ENCODE measurements at regions not wholly inside any gene's neighbourhood (a gene's known extent, or its start where the extent isn't known, plus 50 kb on each side); places are given as distances from the start of the nearest gene placed in this dataset.

DNA sequence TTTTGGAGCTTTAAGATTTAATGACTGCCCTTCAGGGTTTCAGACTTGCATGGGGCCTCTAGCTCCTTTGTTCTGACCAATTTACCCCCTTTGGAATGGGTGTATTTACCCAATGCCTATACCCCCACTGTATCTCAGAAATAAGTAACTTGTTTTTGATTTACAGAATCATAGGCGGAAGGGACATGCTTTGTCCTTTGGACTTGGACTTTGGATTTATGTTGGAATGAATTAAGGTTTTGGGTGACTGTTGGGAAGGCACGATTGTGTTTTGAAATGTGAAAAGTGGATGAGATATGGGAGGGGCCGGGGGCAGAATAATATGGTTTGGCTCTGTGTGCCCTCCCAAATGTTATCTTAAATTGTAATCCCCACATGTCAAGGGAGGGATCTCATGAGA is 1824.7 kb downstream of the PCDH7 start:
- no peak for ATAC-seq (replicated peaks in 1 of 4)
- WGBS (ENCODE audit: insufficient coverage), result 94% methylated on average over 2 of the region's 3 CpGs
- no peak overlapping the region for H3K4me3 ChIP-seq (ENCODE audit: control insufficient read depth in 1 of 2, extremely low read depth in 1 of 2, low read length in 1 of 2)
- H3K4me1 Mint-ChIP-seq, result no peaks in the 10 kb centered on the region
- no peaks in the 10 kb centered on the region for H3K36me3 ChIP-seq (ENCODE audit: control insufficient read depth in 2 of 2, extremely low read depth in 1 of 2, insufficient read depth in 1 of 2, low read length in 1 of 2)
- POLR2A ChIA-PET, result no interaction called here
- H3K4me3 Mint-ChIP-seq, result no peak overlapping the region
- no peaks in the 10 kb centered on the region for H3K36me3 Mint-ChIP-seq
- no peak overlapping the region for H3K27ac Mint-ChIP-seq
- H3K27ac ChIP-seq (ENCODE audit: low read length), result no peak overlapping the region
- no peaks in the 10 kb centered on the region for H3K9me3 ChIP-seq
- CTCF ChIA-PET, result no interaction called here
- H3K27me3 Mint-ChIP-seq, result no peaks in the 10 kb centered on the region
- no peak for DNase-seq
- peaks cover 6 to 19% (median 12%) of the 10 kb centered on the region in 3 donors for H3K9me3 Mint-ChIP-seq
- no peaks in the 10 kb centered on the region for H3K4me1 ChIP-seq (ENCODE audit: control insufficient read depth in 1 of 2, extremely low read depth in 1 of 2, insufficient read depth in 2 of 2, low read length in 2 of 2)
- H3K27me3 ChIP-seq (replicated peaks in 1 of 2; ENCODE audit: control insufficient read depth in 2 of 2, extremely low read depth in 1 of 2, insufficient read depth in 2 of 2, low read length in 1 of 2), result no peaks in the 10 kb centered on the region

DNA sequence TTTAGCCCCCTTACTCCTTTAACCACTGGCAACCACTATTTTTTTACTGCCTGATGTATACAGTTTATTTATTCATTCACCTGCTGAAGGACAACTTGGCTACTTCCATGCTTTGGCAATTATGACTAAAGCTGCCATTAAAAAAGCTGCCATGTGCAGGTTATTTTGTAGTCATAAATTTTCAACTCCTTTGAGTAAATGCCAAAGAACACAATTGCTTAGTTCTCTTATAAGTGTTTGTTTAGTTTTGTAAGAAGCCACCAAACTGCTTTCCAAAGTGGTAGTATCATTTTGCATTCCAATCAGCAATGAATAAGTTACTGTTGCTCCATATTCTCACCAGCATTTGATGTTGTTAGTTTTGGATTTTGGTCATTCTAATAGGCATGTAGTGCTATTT is 1831.8 kb downstream of the PCDH7 start:
- peaks cover 0 to 20% (median 3%) of the 10 kb centered on the region in 3 donors for H3K9me3 Mint-ChIP-seq
- H3K27me3 Mint-ChIP-seq, result no peaks in the 10 kb centered on the region
- no peak overlapping the region for H3K4me3 ChIP-seq (ENCODE audit: control insufficient read depth in 1 of 2, extremely low read depth in 1 of 2, low read length in 1 of 2)
- no peaks in the 10 kb centered on the region for H3K36me3 ChIP-seq (ENCODE audit: control insufficient read depth in 2 of 2, extremely low read depth in 1 of 2, insufficient read depth in 1 of 2, low read length in 1 of 2)
- DNase-seq, result no peak
- H3K9me3 ChIP-seq, result no peaks in the 10 kb centered on the region
- H3K27ac Mint-ChIP-seq, result no peak overlapping the region
- H3K4me3 Mint-ChIP-seq, result no peak overlapping the region
- no peak for ATAC-seq (replicated peaks in 1 of 4)
- ChIA-PET CTCF (no interaction called here), POLR2A (no interaction called here)
- no peaks in the 10 kb centered on the region for H3K4me1 Mint-ChIP-seq
- no peaks in the 10 kb centered on the region for H3K27me3 ChIP-seq (replicated peaks in 1 of 2; ENCODE audit: control insufficient read depth in 2 of 2, extremely low read depth in 1 of 2, insufficient read depth in 2 of 2, low read length in 1 of 2)
- H3K27ac ChIP-seq (ENCODE audit: low read length), result no peak overlapping the region
- no peaks in the 10 kb centered on the region for H3K4me1 ChIP-seq (ENCODE audit: control insufficient read depth in 1 of 2, extremely low read depth in 1 of 2, insufficient read depth in 2 of 2, low read length in 2 of 2)
- no peaks in the 10 kb centered on the region for H3K36me3 Mint-ChIP-seq

DNA sequence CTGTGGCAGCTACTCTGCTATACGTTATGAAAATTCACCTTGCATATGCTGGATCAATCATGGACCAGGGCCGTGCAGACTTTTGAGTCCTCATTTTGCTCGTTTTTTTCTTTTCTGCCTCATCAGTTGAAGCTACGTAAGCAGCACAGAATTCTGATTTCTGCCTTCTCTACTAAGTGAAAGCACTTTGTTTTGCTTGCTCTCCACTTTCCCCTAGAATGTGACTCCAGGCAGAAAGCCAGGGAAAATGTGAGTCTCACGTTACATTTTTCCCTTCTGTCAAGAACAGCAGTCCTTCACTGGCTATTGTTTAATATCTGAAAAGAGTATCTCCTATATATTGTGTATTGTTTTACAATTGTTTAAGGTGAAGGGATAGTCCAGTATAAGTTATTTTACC is 1840.1 kb downstream of the PCDH7 start:
- Mint-ChIP-seq H3K4me3 (no peak overlapping the region), H3K27ac (no peak overlapping the region), H3K4me1 (no peaks in the 10 kb centered on the region), H3K27me3 (no peaks in the 10 kb centered on the region), H3K36me3 (no peaks in the 10 kb centered on the region), H3K9me3 (peaks cover 9 to 14% (median 12%) of the 10 kb centered on the region in 3 donors)
- WGBS (ENCODE audit: insufficient coverage), result 78% methylated on average over 4 of the region's 5 CpGs
- Histone ChIP-seq H3K9me3 (peaks cover 2% of the 10 kb centered on the region), H3K27me3 (replicated peaks in 1 of 2; ENCODE audit: control insufficient read depth in 2 of 2, extremely low read depth in 1 of 2, insufficient read depth in 2 of 2, low read length in 1 of 2) (no peaks in the 10 kb centered on the region), H3K4me1 (ENCODE audit: control insufficient read depth in 1 of 2, extremely low read depth in 1 of 2, insufficient read depth in 2 of 2, low read length in 2 of 2) (no peaks in the 10 kb centered on the region), H3K27ac (ENCODE audit: low read length) (no peak overlapping the region), H3K4me3 (ENCODE audit: control insufficient read depth in 1 of 2, extremely low read depth in 1 of 2, low read length in 1 of 2) (no peak overlapping the region), H3K36me3 (ENCODE audit: control insufficient read depth in 2 of 2, extremely low read depth in 1 of 2, insufficient read depth in 1 of 2, low read length in 1 of 2) (no peaks in the 10 kb centered on the region)
- POLR2A ChIA-PET, result no interaction called here
- DNase-seq (no peak), ATAC-seq (replicated peaks in 1 of 4) (no peak)
- CTCF ChIA-PET, result no interaction called here

DNA sequence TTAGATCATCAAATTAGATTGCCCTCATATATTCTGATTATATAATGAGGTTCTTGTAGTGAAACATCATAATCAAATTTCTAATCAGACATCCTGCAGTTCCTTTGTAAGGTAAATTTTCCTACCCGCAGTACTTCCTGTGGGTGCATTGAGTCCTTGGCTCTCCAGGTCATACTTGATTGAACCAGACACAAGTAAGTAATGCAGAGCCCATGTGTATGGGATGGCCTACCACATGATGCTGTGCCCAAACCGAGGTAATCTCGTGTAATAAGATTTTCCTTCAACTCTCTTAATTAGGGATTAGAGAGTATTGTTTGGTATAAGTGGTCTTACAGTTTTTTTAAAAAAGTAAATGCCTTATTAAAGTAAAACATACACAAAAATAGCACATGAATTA is 1841.8 kb downstream of the PCDH7 start:
- peaks cover 2% of the 10 kb centered on the region for H3K9me3 ChIP-seq
- Mint-ChIP-seq H3K27me3 (no peaks in the 10 kb centered on the region), H3K4me3 (no peak overlapping the region), H3K27ac (no peak overlapping the region), H3K9me3 (peaks cover 12 to 21% (median 14%) of the 10 kb centered on the region in 3 donors), H3K36me3 (no peaks in the 10 kb centered on the region), H3K4me1 (no peaks in the 10 kb centered on the region)
- H3K4me1 ChIP-seq (ENCODE audit: control insufficient read depth in 1 of 2, extremely low read depth in 1 of 2, insufficient read depth in 2 of 2, low read length in 2 of 2), result no peaks in the 10 kb centered on the region
- POLR2A ChIA-PET, result no interaction called here
- WGBS (ENCODE audit: insufficient coverage), result no CpG with 5 or more reads among the region's 3 CpGs
- no peak overlapping the region for H3K27ac ChIP-seq (ENCODE audit: low read length)
- no peak overlapping the region for H3K4me3 ChIP-seq (ENCODE audit: control insufficient read depth in 1 of 2, extremely low read depth in 1 of 2, low read length in 1 of 2)
- H3K36me3 ChIP-seq (ENCODE audit: control insufficient read depth in 2 of 2, extremely low read depth in 1 of 2, insufficient read depth in 1 of 2, low read length in 1 of 2), result no peaks in the 10 kb centered on the region
- DNase-seq (no peak), ATAC-seq (replicated peaks in 1 of 4) (no peak)
- H3K27me3 ChIP-seq (replicated peaks in 1 of 2; ENCODE audit: control insufficient read depth in 2 of 2, extremely low read depth in 1 of 2, insufficient read depth in 2 of 2, low read length in 1 of 2), result no peaks in the 10 kb centered on the region
- CTCF ChIA-PET, result no interaction called here

DNA sequence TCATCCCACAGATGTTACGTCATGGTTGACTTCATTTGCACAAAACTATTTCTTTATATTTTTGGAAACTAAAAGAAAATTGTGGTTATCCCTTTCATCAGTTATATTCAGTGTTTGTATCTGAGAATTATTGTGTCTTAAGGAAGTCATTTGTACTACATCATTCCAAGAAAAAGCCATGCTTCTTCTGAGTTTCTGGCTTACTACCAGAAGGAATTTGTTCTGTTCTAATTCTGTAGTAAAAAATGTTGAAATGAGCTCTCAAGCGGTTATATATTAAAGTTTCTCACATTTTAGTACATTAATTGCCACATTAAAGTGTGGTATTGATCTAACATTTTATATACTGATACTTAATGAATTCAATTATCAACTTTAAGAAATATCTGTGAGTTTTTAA is 1844.5 kb downstream of the PCDH7 start:
- Mint-ChIP-seq H3K4me1 (no peaks in the 10 kb centered on the region), H3K27ac (no peak overlapping the region)
- no peak for ATAC-seq (replicated peaks in 1 of 4)

DNA sequence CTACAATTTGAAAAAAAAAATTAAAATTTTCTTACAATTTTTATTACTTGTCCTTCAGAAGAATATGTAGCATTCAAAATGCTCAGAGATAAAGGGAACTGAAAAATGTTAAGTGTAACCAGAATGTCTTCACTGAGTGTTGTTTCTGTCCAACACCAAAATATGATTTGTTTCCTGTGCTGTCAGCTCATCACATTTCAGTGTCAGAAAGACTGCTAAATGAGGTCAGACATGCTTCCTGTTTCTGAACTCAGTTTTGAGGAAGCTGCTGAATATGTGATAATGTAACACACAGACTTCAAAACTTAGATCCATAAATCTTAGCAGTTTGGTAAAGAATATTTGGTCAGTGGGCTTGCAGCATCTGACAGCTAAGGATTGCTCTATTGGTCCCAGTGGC is 1849.7 kb downstream of the PCDH7 start:
- H3K4me3 Mint-ChIP-seq, result no peak overlapping the region
- H3K9me3 Mint-ChIP-seq, result peaks cover 3 to 24% (median 16%) of the 10 kb centered on the region in 3 donors
- Histone ChIP-seq H3K4me3 (ENCODE audit: control insufficient read depth in 1 of 2, extremely low read depth in 1 of 2, low read length in 1 of 2) (no peak overlapping the region), H3K27me3 (replicated peaks in 1 of 2; ENCODE audit: control insufficient read depth in 2 of 2, extremely low read depth in 1 of 2, insufficient read depth in 2 of 2, low read length in 1 of 2) (no peaks in the 10 kb centered on the region), H3K36me3 (ENCODE audit: control insufficient read depth in 2 of 2, extremely low read depth in 1 of 2, insufficient read depth in 1 of 2, low read length in 1 of 2) (no peaks in the 10 kb centered on the region), H3K9me3 (no peaks in the 10 kb centered on the region), H3K27ac (ENCODE audit: low read length) (no peak overlapping the region), H3K4me1 (ENCODE audit: control insufficient read depth in 1 of 2, extremely low read depth in 1 of 2, insufficient read depth in 2 of 2, low read length in 2 of 2) (no peaks in the 10 kb centered on the region)
- ChIA-PET CTCF (no interaction called here), POLR2A (no interaction called here)
- ATAC-seq (replicated peaks in 1 of 4) (no peak), DNase-seq (no peak)
- H3K27ac Mint-ChIP-seq, result no peak overlapping the region
- H3K36me3 Mint-ChIP-seq, result no peaks in the 10 kb centered on the region
- no peaks in the 10 kb centered on the region for H3K4me1 Mint-ChIP-seq
- no peaks in the 10 kb centered on the region for H3K27me3 Mint-ChIP-seq

More for the DNA sequence above, 1844.5 kb downstream of the PCDH7 start:
- CTCF ChIA-PET, result no interaction called here
- no peak overlapping the region for H3K27ac ChIP-seq (ENCODE audit: low read length)
- Mint-ChIP-seq H3K36me3 (no peaks in the 10 kb centered on the region), H3K9me3 (peaks cover 14 to 25% (median 20%) of the 10 kb centered on the region in 3 donors), H3K27me3 (no peaks in the 10 kb centered on the region), H3K4me3 (no peak overlapping the region)
- WGBS (ENCODE audit: insufficient coverage), result no CpG with 5 or more reads among the region's 2 CpGs
- no peak for DNase-seq
- H3K27me3 ChIP-seq (replicated peaks in 1 of 2; ENCODE audit: control insufficient read depth in 2 of 2, extremely low read depth in 1 of 2, insufficient read depth in 2 of 2, low read length in 1 of 2), result no peaks in the 10 kb centered on the region
- POLR2A ChIA-PET, result no interaction called here
- H3K4me3 ChIP-seq (ENCODE audit: control insufficient read depth in 1 of 2, extremely low read depth in 1 of 2, low read length in 1 of 2), result no peak overlapping the region
- peaks cover 2% of the 10 kb centered on the region for H3K9me3 ChIP-seq
- no peaks in the 10 kb centered on the region for H3K36me3 ChIP-seq (ENCODE audit: control insufficient read depth in 2 of 2, extremely low read depth in 1 of 2, insufficient read depth in 1 of 2, low read length in 1 of 2)
- no peaks in the 10 kb centered on the region for H3K4me1 ChIP-seq (ENCODE audit: control insufficient read depth in 1 of 2, extremely low read depth in 1 of 2, insufficient read depth in 2 of 2, low read length in 2 of 2)

DNA sequence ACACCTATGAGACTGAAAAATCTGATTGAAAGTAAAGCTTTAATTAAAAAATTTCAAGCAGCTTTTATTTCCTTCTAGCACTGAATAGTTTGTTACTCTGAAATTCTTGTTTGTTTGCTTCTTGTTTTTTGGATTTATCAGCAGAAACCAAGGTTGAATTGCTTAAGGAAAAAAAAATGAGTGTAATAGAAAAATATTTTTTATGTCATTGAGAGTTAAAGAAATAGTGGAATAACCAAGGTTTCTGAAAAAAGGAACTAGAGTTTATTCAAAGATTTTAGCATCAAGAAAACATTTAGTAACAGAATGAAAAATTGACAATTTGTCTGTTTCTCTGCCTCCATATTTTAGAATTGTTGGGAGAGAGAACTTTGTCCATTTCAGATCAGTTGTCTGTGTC is 1852.2 kb downstream of the PCDH7 start:
- CTCF ChIA-PET, result no interaction called here

More for the DNA sequence above, 1852.2 kb downstream of the PCDH7 start:
- H3K9me3 Mint-ChIP-seq, result peaks cover 3 to 22% (median 14%) of the 10 kb centered on the region in 3 donors
- no peaks in the 10 kb centered on the region for H3K27me3 Mint-ChIP-seq
- ATAC-seq (replicated peaks in 1 of 4) (no peak), DNase-seq (no peak)
- no peaks in the 10 kb centered on the region for H3K36me3 ChIP-seq (ENCODE audit: control insufficient read depth in 2 of 2, extremely low read depth in 1 of 2, insufficient read depth in 1 of 2, low read length in 1 of 2)
- no peak overlapping the region for H3K27ac ChIP-seq (ENCODE audit: low read length)
- no peak overlapping the region for H3K27ac Mint-ChIP-seq
- no peaks in the 10 kb centered on the region for H3K9me3 ChIP-seq
- POLR2A ChIA-PET, result no interaction called here
- no peak overlapping the region for H3K4me3 ChIP-seq (ENCODE audit: control insufficient read depth in 1 of 2, extremely low read depth in 1 of 2, low read length in 1 of 2)
- no peaks in the 10 kb centered on the region for H3K27me3 ChIP-seq (replicated peaks in 1 of 2; ENCODE audit: control insufficient read depth in 2 of 2, extremely low read depth in 1 of 2, insufficient read depth in 2 of 2, low read length in 1 of 2)
- no peaks in the 10 kb centered on the region for H3K36me3 Mint-ChIP-seq
- H3K4me1 ChIP-seq (ENCODE audit: control insufficient read depth in 1 of 2, extremely low read depth in 1 of 2, insufficient read depth in 2 of 2, low read length in 2 of 2), result no peaks in the 10 kb centered on the region
- no peaks in the 10 kb centered on the region for H3K4me1 Mint-ChIP-seq
- H3K4me3 Mint-ChIP-seq, result no peak overlapping the region
